Retina (tissue), 1 donor: ENCODE measurements at regions not wholly inside any gene's neighbourhood (a gene's known extent, or its start where the extent isn't known, plus 50 kb on each side); places are given as distances from the start of the nearest gene placed in this dataset.
"Not testable (repeated sequence)": the region's sequence is repeated elsewhere in the genome, so short reads cannot be mapped to it uniquely, and the experiment has no call there.

ENCODE experiments used
- DNase-seq: peaks from one replicate; pipeline ENCODE4 v3.0.0-alpha.2; 2016

- no peak for DNase-seq
Measured at GRCh38 chr15:92763459-92763858, 107.9 kb upstream of the FAM174B start.

DNA sequence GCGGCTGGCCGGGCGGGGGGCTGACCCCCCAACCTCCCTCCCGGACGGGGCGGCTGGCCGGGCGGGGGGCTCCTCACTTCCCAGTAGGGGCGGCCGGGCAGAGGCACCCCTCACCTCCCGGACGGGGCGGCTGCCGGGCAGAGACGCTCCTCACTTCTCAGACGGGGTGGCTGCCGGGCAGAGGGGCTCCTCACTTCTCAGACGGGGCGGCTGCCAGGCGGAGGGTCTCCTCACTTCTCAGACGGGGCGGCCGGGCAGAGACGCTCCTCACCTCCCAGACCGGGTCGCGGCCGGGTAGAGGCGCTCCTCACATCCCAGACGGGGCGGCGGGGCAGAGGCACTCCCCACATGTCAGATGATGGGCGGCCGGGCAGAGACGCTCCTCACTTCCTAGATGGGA lies 112.6 kb upstream of the FAM174B start:
- DNase-seq, result not testable (repeated sequence)

- DNase-seq, result no peak
Measured at GRCh38 chr15:92770641-92771040, 115.1 kb upstream of the FAM174B start.

DNA sequence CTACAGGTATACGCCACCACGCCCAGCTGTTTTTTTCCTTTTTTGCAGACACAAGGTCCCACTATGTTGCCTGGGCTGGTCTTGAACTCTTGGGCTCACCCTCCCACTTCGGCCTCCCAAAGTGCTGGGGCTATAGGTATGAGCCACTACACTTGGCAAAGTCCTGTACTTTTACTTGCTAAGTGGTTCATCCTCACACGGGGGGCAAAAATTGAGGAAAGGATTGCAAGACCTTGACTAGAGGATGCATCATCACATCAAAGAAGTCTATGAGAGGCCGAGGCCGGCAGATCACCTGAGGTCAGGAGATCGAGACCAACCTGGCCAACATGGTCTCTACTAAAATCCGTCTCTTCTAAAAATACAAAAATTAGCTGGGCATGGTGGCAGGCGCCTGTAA lies 116.5 kb upstream of the FAM174B start:
- DNase-seq, result no peak

DNA sequence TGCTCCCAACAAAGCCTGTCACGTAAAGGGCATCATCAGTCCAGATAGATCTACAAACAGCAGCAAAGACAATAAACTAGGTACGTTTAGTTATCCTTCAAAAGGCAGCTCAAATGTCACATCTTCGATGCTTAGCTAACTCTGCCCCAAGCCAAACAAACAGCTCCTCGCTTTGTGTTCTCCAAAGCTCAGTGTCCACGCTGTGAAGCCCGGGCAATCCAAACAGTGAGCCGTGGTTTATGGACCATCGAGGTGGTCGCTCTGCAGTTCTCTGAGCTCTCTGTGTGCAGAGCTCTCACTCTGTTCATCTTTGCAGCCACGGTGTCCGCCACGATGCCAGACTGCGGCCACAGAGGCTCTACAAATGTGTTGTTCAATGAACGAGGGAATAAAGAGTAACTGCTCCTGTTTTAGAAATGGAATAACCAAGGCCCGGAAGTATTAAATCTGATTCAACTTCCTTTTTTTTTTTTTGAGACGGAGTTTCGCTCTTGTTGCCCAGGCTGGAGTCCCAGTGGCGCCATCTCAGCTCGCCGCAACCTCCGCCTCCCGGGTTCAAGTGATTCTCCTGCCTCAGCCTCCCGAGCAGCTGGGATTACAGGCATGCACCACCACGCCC lies 117.2 kb upstream of the FAM174B start:
- no peak for DNase-seq

GRCh38 chr15:92773340-92773739 lies 117.8 kb upstream of the FAM174B start:
- no peak for DNase-seq

GRCh38 chr15:92779874-92780273 lies 120.2 kb upstream of the CHD2 start:
- DNase-seq, result no peak

- DNase-seq, result peak; percentile 57
Measured at GRCh38 chr15:92780843-92781242, 119.3 kb upstream of the CHD2 start.

DNA sequence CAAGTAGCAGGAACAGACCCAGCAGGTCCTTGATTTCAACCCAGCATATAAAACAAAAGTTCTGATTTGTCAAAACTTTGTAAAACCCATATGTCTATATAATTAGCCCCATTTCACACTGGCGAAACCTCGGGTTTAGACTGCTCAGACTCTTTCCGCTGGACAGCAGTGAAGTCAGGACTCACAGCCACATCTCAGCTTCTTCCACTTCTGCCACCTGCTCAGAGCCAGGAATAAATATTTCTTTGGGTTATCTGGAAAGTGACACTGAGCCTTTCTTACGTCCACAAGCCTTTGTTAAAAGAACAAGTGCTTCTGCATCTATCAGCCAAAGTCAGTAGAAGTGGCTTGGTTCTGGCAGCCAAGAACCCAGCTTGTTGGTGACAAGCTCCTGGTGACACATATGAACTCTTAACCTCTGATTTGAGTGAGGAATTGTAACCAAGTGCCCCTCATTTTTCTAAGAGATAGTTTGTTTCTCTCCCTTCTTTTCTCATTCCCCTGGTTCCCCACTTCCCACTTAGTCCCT lies 118.1 kb upstream of the CHD2 start:
- DNase-seq, result no peak

GRCh38 chr15:92787116-92787515 lies 113.0 kb upstream of the CHD2 start:
- DNase-seq, result no peak

DNA sequence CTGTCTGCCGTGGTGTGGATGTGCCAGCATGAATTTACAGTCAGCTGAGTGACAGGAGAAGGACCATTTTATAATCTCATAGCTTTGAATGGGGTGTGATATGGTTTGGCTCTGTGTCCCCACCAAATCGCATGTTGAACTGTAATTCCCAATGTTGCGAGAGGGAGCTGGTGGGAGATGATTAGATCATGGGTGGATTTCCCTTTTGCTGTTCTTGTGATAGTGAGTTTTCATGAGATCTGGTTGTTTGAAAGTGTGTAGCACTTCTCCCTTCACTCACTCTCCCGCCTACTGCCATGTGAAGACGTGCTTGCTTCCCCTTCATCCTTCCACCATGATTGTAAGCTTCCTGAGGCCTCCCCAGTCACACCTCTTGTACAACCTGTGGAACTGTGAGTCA lies 111.9 kb upstream of the CHD2 start:
- no peak for DNase-seq

- DNase-seq, result not testable (repeated sequence)
Measured at GRCh38 chr15:92788793-92789192, 111.3 kb upstream of the CHD2 start.

- DNase-seq, result no peak
Measured at GRCh38 chr15:92796161-92796611, 103.9 kb upstream of the CHD2 start.

DNA sequence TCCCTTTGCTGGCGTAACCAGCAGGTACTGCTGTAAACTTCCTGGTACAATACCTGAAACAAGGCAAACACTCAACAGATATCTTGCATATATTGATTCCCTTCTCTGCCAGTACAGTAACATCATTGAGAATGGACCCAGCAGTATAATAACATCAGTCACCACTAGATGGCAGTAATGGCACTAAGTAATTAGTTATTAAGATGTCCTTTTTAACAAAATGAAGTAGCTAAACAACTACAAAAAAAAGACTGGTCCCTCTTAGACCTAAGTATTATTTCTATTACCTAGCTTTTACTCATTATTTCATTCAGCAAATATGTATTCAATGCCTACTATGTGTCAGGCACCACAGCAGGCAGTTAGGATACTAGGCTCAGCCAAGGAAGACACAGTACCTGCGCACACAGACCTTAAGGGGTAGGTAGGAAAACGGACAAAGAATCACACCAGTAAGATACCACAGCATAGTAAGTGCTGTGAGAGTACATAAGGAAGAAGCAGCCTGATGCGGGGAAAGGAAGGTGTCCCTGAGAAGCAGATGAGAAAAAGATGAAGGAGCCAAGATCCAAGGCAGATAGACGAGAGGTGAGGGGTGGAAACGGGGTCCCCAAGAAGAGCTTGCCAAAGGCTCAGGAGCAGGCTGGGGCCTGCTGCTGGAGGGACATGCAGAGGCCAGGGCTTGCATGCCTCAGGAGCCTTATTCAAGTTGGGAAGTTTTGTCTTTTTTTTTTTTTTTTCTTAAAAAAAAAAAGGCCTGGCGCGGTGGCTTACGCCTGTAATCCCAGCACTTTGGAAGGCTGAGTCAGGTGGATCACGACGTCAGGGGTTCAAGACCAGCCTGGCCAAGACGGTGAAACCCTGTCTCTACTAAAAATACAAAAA lies 102.7 kb upstream of the CHD2 start:
- peak; percentile 62 for DNase-seq

DNA sequence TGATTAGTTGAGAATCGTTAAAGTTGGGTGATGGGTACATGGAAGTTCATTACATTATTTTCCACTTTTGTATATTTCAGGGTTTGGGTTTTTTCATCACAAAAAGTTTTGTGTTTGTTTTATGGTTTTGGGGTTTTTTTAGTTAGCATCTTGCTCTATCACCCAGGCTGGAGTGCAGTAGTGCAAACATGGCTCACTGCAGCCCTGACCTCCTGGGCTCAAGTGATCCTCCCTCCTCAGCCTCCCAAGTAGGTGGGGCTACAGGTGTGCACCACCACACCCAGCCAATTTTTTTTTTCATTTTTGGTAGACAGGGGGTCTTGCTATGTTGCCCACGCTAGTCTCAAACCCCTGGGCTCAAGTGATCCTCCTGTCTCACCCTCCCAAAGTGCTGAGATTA lies 100.1 kb upstream of the CHD2 start:
- DNase-seq, result no peak

DNA sequence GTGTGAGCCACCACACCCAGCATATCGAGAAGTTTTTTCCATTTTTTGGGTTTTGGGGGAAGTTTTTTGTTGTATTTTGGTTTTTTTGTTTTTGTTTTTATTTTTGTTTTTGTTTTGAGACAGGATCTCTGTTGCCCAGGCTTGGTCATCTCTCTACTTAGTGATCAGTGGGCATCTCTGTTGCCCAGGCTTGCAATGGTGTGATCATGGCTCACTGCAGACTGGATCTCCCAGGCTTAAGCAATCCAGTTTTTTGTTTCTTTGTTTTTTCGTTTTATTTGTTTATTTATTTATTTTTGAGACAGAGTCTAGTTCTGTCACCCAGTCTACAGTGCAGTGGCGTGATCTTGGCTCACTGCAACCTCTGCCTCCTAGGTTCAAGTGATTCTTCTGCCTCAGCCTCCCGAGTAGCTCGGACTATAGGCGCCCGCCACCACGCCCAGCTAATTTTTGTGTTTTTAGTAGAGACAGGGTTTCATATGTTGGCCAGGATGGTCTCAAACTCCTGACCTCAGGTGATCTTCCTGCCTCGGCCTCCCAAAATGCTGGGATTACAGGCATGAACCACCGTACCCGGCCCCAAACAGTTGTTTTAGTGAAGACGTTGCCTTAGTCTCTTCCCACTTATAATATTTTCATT lies 99.6 kb upstream of the CHD2 start:
- DNase-seq, result not testable (repeated sequence)

DNA sequence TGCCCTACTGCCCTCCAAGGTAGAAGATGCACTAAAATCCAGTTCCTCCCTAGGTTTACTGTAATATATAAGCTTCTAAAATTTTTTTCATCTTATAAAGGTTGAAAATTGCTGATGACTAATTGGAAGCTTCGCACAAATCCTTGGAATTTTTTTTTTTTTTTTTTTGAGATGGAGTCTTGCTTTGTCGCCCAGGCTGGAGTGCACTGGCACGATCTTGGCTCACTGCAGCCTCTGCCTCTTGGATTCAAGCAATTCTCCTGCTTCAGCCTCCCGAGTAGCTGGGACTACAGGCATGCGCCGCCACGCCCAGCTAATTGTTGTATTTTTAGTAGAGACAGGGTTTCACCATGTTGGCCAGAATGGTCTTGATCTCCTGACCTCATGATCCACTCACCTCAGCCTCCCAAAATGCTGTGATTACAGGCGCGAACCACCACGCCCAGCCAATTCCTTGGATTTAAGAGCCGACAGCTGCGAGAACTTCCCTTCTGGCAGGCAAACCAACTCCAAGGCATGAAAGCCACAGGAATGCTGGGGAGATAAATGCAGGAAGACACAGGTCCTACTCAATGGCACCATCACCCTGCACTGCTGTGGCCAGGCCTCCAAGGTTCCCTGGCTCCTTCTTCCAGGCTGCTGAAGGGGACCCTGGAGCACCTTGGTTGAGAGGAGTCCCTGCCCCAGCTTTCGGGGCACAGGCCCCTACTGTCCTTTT lies 98.9 kb upstream of the CHD2 start:
- DNase-seq, result not testable (repeated sequence)

DNA sequence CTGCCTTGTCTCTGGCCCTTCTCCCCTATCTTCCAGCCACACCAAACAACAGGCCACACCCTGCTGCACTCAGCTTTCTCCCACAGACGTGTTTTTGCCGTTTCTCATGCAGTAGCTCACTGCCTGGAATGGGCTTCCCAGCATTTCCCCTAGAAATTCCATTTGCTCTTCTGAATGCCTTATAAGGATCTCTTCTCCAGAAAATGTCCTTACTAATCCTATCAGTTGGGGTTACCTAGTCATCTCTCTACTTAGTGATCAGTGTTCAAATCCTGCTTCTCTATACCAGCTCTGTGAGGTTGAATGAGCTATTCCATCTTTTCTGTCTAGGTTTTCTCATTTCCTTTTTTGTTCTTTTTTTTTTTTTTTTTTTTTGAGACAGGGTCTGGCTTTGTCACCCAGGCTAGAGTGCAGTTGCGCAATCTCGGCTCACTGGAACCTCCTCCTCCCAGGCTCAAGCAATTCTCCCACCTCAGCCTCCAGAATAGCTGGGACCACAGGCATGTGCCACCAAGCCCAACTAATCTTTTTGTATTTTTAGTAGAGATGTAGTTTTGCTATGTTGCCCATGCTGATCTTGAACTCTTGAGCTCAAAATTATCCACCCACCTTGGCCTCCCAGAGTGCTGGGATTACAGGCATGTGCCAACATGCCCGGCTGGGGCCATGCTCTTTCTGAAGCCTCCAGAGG lies 98.2 kb upstream of the CHD2 start:
- no peak for DNase-seq

- DNase-seq, result no peak
Measured at GRCh38 chr15:92803536-92803851, 96.6 kb upstream of the CHD2 start.

GRCh38 chr15:92803852-92804609 lies 96.1 kb upstream of the CHD2 start:
- no peak for DNase-seq

GRCh38 chr15:92804610-92804936 lies 95.6 kb upstream of the CHD2 start:
- not testable (repeated sequence) for DNase-seq
